Activated T-helper 17 cell treated with anti-CD3 and anti-CD28 coated beads, Interleukin-2, amount 50 U/mL, for 72 hours (primary cell): ENCODE measurements at regions not wholly inside any gene's neighbourhood (a gene's known extent, or its start where the extent isn't known, plus 50 kb on each side); places are given as distances from the start of the nearest gene placed in this dataset.

Experiments used
- ATAC-seq: fragments of 150-1000 bp; cut with Tn5 transposase; replicated peaks from 2 replicates; pipeline ENCODE4 v1.10.0; 2021; ENCODE audit warnings: mild to moderate bottlenecking, moderate library complexity
- H3K27ac Mint-ChIP-seq: one replicate; pipeline ENCODE4 v1.8.0; 2022; ENCODE audit warnings: mixed read lengths
- H3K27me3 Mint-ChIP-seq: one replicate; pipeline ENCODE4 v1.8.0; 2022; ENCODE audit warnings: mixed read lengths
- H3K36me3 Mint-ChIP-seq: one replicate; pipeline ENCODE4 v1.8.0; 2022; ENCODE audit warnings: low read depth, mild to moderate bottlenecking, mixed read lengths
- H3K4me1 Mint-ChIP-seq: one replicate; pipeline ENCODE4 v1.8.0; 2022; ENCODE audit warnings: mixed read lengths
- H3K4me3 Mint-ChIP-seq: one replicate; pipeline ENCODE4 v1.8.0; 2022; ENCODE audit warnings: mild to moderate bottlenecking, mixed read lengths
- H3K9me3 Mint-ChIP-seq: one replicate; pipeline ENCODE4 v1.8.0; 2022; ENCODE audit warnings: mixed read lengths

DNA sequence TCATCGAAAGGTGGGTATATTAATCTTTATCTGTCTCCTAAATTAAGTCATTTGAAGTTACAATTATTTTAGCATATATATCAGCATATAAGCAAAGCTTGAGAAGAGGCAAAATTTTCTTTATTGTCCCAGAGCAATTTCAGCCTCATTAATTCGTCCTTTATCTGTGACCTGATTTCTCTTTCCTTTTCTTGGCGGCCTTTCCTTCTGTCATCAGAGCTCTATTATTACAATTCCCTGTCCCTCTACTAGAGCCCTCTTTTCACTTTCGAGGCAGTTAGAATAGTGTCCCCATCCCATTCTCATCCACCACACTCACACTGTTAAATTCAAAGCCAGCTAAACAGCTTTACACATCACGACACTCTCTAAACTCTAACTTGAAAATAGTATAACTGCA lies 1293.2 kb upstream of the FAM98A start:
- no peaks in the 10 kb centered on the region for H3K4me1 Mint-ChIP-seq
- ATAC-seq, result no peak
- no peaks in the 10 kb centered on the region for H3K27me3 Mint-ChIP-seq
- no peak overlapping the region for H3K27ac Mint-ChIP-seq
- no peaks in the 10 kb centered on the region for H3K36me3 Mint-ChIP-seq
- no peak overlapping the region for H3K4me3 Mint-ChIP-seq
- peaks cover 13% of the 10 kb centered on the region for H3K9me3 Mint-ChIP-seq

DNA sequence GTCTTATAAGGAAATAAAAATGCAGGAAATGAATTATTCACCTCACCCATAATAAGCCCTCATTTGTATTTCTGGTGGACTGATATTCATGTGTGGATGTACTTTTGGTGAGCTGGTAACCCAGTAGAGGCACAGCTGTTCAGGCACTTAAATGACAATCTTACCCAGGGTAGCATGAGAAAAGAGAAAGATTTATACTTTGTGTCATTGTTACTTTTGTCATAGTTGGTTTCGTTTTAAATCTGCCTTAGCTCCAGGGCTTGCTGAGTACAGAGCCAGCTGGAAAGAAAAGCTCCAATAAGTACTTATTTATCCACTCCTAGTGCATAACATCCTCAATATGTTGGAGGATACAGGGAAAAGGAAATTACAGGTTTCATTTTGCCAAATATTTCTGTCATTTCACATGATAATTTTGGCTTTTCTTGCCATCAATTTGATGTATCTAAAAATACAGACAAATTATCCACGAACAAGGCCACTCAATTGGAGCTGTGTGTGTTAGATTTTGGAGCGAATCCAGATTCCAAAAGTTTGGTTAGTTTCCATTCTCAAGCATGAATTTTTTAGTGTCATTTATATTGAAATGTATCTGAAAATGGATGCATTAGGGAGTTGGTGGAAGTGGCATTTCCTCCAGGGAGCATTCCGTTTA lies 1276.1 kb upstream of the FAM98A start:
- no peak overlapping the region for H3K4me3 Mint-ChIP-seq
- H3K9me3 Mint-ChIP-seq, result peaks cover 6% of the 10 kb centered on the region
- no peaks in the 10 kb centered on the region for H3K27me3 Mint-ChIP-seq
- no peak overlapping the region for H3K27ac Mint-ChIP-seq
- no peaks in the 10 kb centered on the region for H3K36me3 Mint-ChIP-seq
- H3K4me1 Mint-ChIP-seq, result no peaks in the 10 kb centered on the region
- ATAC-seq, result no peak

DNA sequence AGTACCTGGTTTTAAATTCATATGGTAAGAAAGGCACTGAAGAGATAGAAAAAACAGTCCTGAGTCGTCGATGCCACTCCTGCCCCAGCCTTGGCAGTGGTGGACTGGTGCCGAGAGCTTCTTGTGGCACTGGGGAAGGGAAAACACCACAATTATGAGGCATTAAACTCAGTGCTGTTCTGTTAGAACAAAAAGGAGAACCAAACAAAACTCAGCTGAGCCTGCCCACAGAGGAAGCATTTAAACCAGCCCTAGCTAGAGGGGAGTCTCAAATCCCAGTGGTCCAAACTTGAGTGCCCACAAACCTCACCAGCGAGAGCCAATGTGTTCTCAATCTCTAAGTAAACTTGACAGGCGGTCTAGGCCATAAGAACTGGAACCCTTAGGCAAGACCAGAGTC lies 1254.5 kb upstream of the FAM98A start:
- H3K27ac Mint-ChIP-seq, result no peak overlapping the region
- H3K27me3 Mint-ChIP-seq, result no peaks in the 10 kb centered on the region
- no peaks in the 10 kb centered on the region for H3K36me3 Mint-ChIP-seq
- no peaks in the 10 kb centered on the region for H3K4me1 Mint-ChIP-seq
- ATAC-seq, result no peak
- peaks cover 31% of the 10 kb centered on the region for H3K9me3 Mint-ChIP-seq
- no peak overlapping the region for H3K4me3 Mint-ChIP-seq

DNA sequence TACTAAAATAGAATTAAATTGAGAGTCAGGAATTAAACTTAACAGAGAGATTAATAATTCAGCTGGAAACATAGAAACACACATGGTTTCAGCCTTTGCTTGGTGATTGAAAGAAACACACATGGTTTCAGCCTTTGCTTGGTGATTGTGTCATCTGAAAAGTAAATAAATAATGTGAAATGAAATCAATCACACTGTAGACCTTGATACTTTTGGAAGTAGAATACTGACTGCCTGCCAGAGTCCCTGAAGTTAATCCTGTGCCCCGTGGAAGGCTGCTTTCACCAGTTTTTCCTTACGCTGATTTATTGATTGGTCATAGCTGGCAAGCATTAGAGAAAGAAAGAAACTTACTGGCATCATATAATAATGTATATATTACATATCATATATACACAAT lies 1252.7 kb upstream of the FAM98A start:
- Mint-ChIP-seq H3K9me3 (peaks cover 27% of the 10 kb centered on the region), H3K27me3 (no peaks in the 10 kb centered on the region), H3K4me3 (no peak overlapping the region), H3K4me1 (no peaks in the 10 kb centered on the region), H3K36me3 (no peaks in the 10 kb centered on the region), H3K27ac (no peak overlapping the region)
- no peak for ATAC-seq

DNA sequence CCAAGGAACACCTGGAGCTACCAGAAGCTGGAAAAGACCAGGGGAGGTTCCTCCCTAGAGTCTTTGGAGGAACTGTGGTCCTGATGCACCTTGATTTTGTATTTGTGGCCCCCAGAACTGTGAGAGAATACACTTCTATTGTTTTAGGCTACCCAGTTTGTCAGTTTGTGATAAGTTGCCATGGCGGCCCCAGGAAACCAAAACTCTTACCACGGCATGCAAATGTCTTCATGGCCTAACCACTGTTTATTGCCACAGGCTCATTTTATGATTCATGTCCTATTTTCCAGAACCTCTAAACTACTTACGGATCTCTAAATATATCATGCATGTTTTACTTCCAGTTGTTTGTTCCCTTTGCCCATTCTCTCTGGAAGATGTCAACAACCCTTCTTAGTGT lies 1250.7 kb upstream of the FAM98A start:
- Mint-ChIP-seq H3K9me3 (peaks cover 21% of the 10 kb centered on the region), H3K27ac (no peak overlapping the region), H3K27me3 (no peaks in the 10 kb centered on the region), H3K4me3 (no peak overlapping the region), H3K4me1 (no peaks in the 10 kb centered on the region), H3K36me3 (no peaks in the 10 kb centered on the region)
- ATAC-seq, result no peak

DNA sequence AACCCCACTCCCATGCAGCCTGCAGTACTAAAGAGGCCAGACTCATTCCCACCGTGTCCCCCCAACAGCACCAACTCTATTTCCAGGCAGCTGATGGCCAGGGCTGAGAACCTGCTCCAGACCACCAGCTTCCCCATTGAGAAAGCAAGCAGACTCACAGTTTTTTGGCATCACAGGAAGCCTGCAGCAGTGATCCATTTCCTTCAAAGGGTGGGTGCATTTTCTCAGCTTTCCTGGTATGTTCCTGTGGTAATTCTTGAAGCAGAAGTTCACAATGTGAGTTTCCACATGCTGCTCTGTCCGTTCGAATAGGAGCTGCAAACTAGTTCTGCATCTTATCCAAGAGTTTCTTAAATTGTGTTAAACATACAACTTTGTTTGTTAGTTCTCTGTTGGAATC lies 1249.6 kb upstream of the FAM98A start:
- Mint-ChIP-seq H3K4me3 (no peak overlapping the region), H3K27ac (no peak overlapping the region), H3K4me1 (no peaks in the 10 kb centered on the region), H3K27me3 (no peaks in the 10 kb centered on the region), H3K9me3 (peaks cover 20% of the 10 kb centered on the region), H3K36me3 (no peaks in the 10 kb centered on the region)
- no peak for ATAC-seq

DNA sequence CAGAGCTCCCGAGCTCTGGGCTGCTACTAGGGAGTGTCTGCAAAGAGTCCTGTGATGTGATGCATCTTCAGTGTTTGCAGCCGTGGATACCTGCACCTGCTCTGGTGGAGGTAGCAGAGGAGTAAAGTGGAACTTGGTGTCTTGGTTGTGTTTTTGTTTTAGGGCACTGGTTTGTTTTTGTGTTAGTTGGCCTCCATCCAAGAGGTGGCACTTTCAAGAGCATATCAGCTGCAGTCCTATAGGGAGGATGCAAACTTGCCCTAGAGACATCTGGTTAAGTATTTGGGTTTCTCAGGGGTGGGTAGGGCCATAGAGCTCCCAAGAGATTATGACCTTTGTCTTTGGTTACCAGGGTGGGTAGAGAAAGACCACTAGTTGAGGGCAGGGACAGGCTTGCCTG lies 1249.0 kb upstream of the FAM98A start:
- H3K36me3 Mint-ChIP-seq, result no peaks in the 10 kb centered on the region
- H3K27me3 Mint-ChIP-seq, result no peaks in the 10 kb centered on the region
- H3K9me3 Mint-ChIP-seq, result peaks cover 20% of the 10 kb centered on the region
- no peak overlapping the region for H3K4me3 Mint-ChIP-seq
- ATAC-seq, result no peak
- H3K4me1 Mint-ChIP-seq, result no peaks in the 10 kb centered on the region
- no peak overlapping the region for H3K27ac Mint-ChIP-seq

DNA sequence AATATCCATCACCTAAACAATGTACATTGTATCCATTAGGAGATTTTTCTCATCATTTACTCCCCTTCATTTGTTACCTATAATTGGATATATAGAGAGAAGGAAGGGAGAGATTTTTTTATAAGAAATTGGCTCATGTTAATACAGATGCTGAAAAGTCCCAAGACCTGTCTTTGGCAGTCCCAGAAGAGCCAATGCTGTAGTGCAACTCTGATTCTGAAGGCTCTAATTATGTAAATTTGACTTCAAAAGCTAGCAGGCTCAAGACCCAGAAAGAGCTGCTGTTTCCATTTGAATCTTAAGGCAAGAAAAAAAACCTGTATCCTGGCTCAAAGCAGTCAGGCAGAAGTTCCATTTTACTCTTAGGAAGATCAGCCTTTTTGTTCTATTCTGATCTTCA lies 1245.5 kb upstream of the FAM98A start:
- Mint-ChIP-seq H3K4me3 (no peak overlapping the region), H3K9me3 (peaks cover 10% of the 10 kb centered on the region), H3K27ac (no peak overlapping the region), H3K27me3 (no peaks in the 10 kb centered on the region), H3K36me3 (no peaks in the 10 kb centered on the region), H3K4me1 (no peaks in the 10 kb centered on the region)
- no peak for ATAC-seq

DNA sequence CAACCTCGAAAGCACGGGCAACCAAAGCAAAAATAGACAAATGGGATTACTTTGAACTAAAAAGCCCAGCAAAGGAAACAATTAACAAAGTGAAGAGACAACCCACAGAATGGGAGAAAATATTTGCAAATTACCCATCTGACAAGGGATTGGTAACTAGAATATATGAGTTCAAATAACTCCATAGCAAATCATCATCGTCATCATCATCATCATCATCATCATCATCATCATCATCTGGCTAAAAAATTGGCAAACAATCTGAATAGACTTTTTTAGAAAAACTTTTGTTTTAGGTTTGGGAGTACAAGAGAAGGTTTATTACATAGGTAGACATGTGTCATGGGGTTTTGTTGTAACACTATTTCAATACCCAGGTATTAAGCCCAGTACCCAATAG lies 1239.3 kb upstream of the FAM98A start:
- Mint-ChIP-seq H3K36me3 (no peaks in the 10 kb centered on the region), H3K27ac (no peak overlapping the region), H3K4me3 (no peak overlapping the region), H3K4me1 (no peaks in the 10 kb centered on the region), H3K9me3 (peaks cover 31% of the 10 kb centered on the region), H3K27me3 (no peaks in the 10 kb centered on the region)
- ATAC-seq, result no peak

DNA sequence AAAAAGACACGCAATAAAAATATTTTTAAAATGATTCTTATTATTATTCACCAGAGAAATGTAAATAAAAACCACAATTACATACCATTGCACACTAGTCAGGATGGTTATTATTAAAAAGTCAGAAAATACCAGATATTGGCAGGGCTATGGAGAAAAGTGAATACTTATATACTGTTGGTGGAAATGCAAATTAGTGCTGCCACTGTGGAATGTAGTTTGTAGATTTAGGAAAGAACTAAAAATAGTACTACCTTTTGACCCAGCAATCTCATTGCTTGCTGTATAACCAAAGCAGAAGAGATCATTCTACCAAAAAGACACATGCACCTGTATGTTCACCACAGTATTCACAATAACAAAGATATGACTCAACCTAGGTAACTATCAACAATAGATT lies 1237.3 kb upstream of the FAM98A start:
- Mint-ChIP-seq H3K27me3 (no peaks in the 10 kb centered on the region), H3K4me1 (no peaks in the 10 kb centered on the region), H3K27ac (no peak overlapping the region), H3K36me3 (no peaks in the 10 kb centered on the region), H3K9me3 (peaks cover 32% of the 10 kb centered on the region), H3K4me3 (no peak overlapping the region)
- ATAC-seq, result no peak

DNA sequence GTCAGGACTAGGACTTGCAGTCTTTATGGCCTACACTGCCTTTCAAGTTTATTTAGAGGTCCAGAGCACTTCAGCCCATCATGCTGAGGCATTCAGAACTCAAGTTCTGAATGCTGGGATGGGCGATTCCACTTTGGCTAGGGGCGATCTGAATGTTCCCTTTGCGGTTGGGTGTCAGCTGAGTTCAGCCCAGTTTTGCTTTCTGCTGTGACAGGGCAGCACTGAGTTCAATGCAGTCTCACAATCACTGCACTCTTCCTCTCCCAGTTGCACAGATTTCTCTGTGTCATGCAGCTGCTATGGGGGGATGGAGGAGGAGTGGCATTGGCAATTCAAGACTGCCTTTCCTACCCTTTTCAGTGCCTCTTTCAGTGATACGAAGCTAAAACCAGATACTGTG lies 1232.0 kb upstream of the FAM98A start:
- no peak for ATAC-seq
- Mint-ChIP-seq H3K9me3 (peaks cover 8% of the 10 kb centered on the region), H3K4me1 (no peaks in the 10 kb centered on the region), H3K4me3 (no peak overlapping the region), H3K27me3 (no peaks in the 10 kb centered on the region), H3K36me3 (no peaks in the 10 kb centered on the region), H3K27ac (no peak overlapping the region)

DNA sequence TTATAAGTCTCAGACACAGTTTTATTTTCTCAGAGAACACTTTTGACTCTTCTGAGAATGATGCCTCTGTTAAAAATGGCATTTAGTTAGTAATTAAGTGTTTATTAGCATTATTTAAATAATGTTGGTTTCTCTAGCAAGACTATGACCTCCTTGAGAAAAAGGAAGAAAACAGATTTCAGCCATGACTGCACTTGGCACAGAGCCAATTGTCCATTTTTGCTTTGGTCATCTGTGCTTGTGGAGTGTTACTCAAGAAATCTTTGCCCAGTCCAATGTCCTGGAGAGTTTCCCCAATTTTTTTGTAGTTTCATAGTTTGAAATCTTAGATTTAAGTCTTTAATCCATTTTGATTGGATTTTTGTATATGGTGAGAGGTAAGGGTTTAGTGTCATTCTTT lies 1229.4 kb upstream of the FAM98A start:
- H3K4me3 Mint-ChIP-seq, result no peak overlapping the region
- ATAC-seq, result no peak
- H3K27ac Mint-ChIP-seq, result no peak overlapping the region
- peaks cover 6% of the 10 kb centered on the region for H3K9me3 Mint-ChIP-seq
- no peaks in the 10 kb centered on the region for H3K27me3 Mint-ChIP-seq
- no peaks in the 10 kb centered on the region for H3K36me3 Mint-ChIP-seq
- H3K4me1 Mint-ChIP-seq, result no peaks in the 10 kb centered on the region

DNA sequence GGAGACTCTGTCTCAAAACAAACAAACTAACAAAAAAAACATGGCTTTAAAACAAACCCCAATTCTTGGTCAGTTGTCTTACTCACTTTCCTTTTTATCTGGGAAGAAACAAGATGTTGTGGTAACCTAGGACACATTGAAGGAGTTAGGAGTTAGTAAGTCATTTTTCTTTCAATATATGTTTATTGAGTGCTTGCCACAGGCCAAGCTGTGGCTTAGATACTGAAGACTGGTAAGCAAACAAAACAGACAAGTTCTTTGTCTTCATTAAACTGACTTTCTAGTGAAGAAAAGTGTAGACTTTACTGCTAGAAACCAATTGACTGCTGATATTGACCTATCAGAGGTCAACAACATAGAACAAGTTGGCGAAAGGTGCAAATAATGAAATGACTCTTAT lies 1228.3 kb upstream of the FAM98A start:
- ATAC-seq, result no peak
- Mint-ChIP-seq H3K27ac (no peak overlapping the region), H3K36me3 (no peaks in the 10 kb centered on the region), H3K9me3 (peaks cover 6% of the 10 kb centered on the region), H3K4me1 (no peaks in the 10 kb centered on the region), H3K27me3 (no peaks in the 10 kb centered on the region), H3K4me3 (no peak overlapping the region)

DNA sequence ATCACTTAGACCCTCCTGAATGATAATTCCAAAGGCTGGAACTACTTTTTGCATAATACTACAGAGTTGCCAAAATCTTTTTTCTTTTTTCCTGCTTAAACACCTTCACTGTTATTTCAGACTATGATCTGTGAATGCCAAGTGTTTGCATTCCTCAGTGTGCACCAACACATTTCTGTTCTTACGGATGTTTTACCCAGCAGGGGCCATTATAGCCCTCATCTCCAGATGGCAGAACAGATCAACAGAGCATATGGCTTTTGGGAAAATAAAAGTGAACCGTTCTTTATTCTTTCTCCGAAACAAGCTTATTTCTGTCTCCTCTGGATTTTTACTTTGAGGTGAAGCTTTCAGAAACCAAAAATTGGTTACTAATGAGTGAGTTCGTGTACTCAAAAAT lies 1226.6 kb upstream of the FAM98A start:
- Mint-ChIP-seq H3K4me3 (no peak overlapping the region), H3K27me3 (no peaks in the 10 kb centered on the region), H3K27ac (no peak overlapping the region), H3K36me3 (no peaks in the 10 kb centered on the region), H3K4me1 (no peaks in the 10 kb centered on the region), H3K9me3 (peaks cover 6% of the 10 kb centered on the region)
- ATAC-seq, result no peak

DNA sequence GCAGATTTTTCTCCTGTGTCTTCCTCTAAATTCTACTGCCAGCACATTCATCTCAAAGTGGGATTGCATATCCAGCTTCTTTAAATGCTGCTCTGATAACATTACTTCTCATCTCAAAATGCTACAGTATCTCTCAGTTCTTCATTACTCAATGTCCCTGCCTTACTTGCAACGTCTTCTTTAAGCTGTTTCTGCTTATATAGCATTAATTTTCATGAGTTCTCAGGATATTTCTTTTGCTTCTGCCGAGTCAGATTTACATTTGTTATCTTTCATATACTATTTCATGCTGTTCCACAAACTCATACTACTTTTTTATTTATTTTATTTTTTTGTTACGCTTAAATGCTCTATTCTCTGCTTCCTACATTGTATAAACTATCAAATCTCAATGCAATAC lies 1223.5 kb upstream of the FAM98A start:
- H3K9me3 Mint-ChIP-seq, result peaks cover 9% of the 10 kb centered on the region
- no peak for ATAC-seq
- H3K27me3 Mint-ChIP-seq, result no peaks in the 10 kb centered on the region
- H3K4me3 Mint-ChIP-seq, result no peak overlapping the region
- no peak overlapping the region for H3K27ac Mint-ChIP-seq
- H3K4me1 Mint-ChIP-seq, result no peaks in the 10 kb centered on the region
- no peaks in the 10 kb centered on the region for H3K36me3 Mint-ChIP-seq

DNA sequence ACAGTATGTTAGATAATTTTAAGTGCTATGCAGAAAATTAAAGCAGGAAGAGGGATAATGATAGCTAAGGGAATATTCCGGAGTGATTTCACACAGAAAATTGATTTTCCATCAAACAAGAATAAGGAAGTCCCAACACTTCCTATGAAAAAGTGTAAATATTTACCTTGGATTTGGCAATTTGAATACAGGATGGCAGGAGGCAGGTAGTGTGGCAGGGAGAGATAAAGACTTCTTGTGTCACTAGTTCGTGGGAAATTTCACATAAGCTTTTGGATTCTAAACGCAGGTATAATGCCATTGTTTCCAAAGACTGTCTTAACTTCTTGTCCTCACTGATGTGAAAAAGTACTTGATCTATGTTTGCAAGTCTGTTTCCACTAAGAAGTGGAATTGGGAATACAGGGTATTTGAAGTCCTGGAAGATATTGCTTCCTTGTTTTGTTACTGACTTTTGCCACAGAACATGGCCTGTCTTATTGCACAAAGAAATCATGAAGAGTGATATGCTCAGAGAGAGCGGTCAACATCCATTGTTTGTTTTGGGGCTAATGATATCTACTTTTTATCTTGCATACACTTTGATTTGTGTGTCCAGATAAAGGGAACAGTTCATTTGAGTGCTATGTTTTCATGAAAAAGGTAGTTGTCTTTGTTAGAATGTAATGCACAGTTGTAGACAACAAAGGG lies 1216.1 kb upstream of the FAM98A start:
- ATAC-seq, result no peak
- H3K27me3 Mint-ChIP-seq, result no peaks in the 10 kb centered on the region
- no peaks in the 10 kb centered on the region for H3K4me1 Mint-ChIP-seq
- no peak overlapping the region for H3K4me3 Mint-ChIP-seq
- no peaks in the 10 kb centered on the region for H3K36me3 Mint-ChIP-seq
- peaks cover 6% of the 10 kb centered on the region for H3K9me3 Mint-ChIP-seq
- no peak overlapping the region for H3K27ac Mint-ChIP-seq
